Liver (tissue), 8 donors: ENCODE measurements at regions not wholly inside any gene's neighbourhood (a gene's known extent, or its start where the extent isn't known, plus 50 kb on each side); places are given as distances from the start of the nearest gene placed in this dataset.

Experiments used
- DNase-seq: peaks from one replicate; pipeline ENCODE4 v3.0.0-alpha.2; 2017; ENCODE audit warnings: low spot score
- H3K27ac ChIP-seq, 2 donors: one replicate each; pipeline ENCODE4 v1.7.0; 2013; ENCODE audit warnings: inconsistent platforms in 2 of 2, low read length in 2 of 2, control low read depth in 1 of 2, low read depth in 1 of 2, mild to moderate bottlenecking in 1 of 2
- H3K27me3 ChIP-seq, 4 donors: one replicate each; pipeline versions ENCODE4 v1.6.1 to v1.7.0; 2013; ENCODE audit warnings: low read length in 3 of 4, inconsistent platforms in 1 of 4, mild to moderate bottlenecking in 1 of 4, moderate library complexity in 1 of 4; ENCODE audit not compliant: control insufficient read depth in 4 of 4, insufficient read depth in 4 of 4
- H3K36me3 ChIP-seq, 4 donors: one replicate each; pipeline versions ENCODE4 v1.6.1 to v1.7.0; 2013; ENCODE audit warnings: low read length in 3 of 4, mild to moderate bottlenecking in 3 of 4, low read depth in 1 of 4, moderate library complexity in 1 of 4; ENCODE audit not compliant: control insufficient read depth in 4 of 4, insufficient read depth in 3 of 4
- H3K4me1 ChIP-seq, 4 donors: one replicate each; pipeline versions ENCODE4 v1.6.1 to v1.7.0; 2013; ENCODE audit warnings: low read length in 3 of 4, mild to moderate bottlenecking in 3 of 4, moderate library complexity in 1 of 4; ENCODE audit not compliant: control insufficient read depth in 4 of 4, insufficient read depth in 4 of 4
- H3K4me3 ChIP-seq, 3 donors: one replicate each; pipeline versions ENCODE4 v1.6.1 to v1.7.0; 2013; ENCODE audit warnings: low read length in 3 of 3, control low read depth in 1 of 3, low read depth in 1 of 3, mild to moderate bottlenecking in 1 of 3
- H3K9ac ChIP-seq, 2 donors: one replicate each; pipeline ENCODE4 v1.7.0; 2013; ENCODE audit warnings: low read length in 2 of 2, mild to moderate bottlenecking in 2 of 2, moderate library complexity in 2 of 2, control low read depth in 1 of 2, low read depth in 1 of 2
- H3K9me3 ChIP-seq, 4 donors: one replicate each; pipeline versions ENCODE4 v1.6.1 to v1.7.0; 2013; ENCODE audit warnings: low read length in 3 of 4; ENCODE audit not compliant: control insufficient read depth in 4 of 4
- ATF3 ChIP-seq: IDR thresholded peaks from 2 replicates; pipeline ENCODE4 v1.6.1; 2016; ENCODE audit warnings: antibody characterized with exemption
- EGR1 ChIP-seq, 2 donors: IDR thresholded peaks; 2 replicates each; pipeline ENCODE4 v1.6.1; 2016 to 2018; ENCODE audit warnings: antibody characterized with exemption in 2 of 2, low read depth in 2 of 2
- FOXA1 ChIP-seq: IDR thresholded peaks from 2 replicates; pipeline ENCODE4 v1.6.1; 2016; ENCODE audit warnings: antibody characterized with exemption
- FOXA2 ChIP-seq: IDR thresholded peaks from 2 replicates; pipeline ENCODE4 v1.6.1; 2016; ENCODE audit warnings: antibody characterized with exemption
- GABPA ChIP-seq, 2 donors: IDR thresholded peaks in 1 of 2; conservative IDR thresholded peaks in 1 of 2; 2 replicates each; pipeline ENCODE4 v1.6.1; 2016; ENCODE audit warnings: antibody characterized with exemption in 2 of 2, mild to moderate bottlenecking in 1 of 2, moderate library complexity in 1 of 2
- HNF4A ChIP-seq, 2 donors: conservative IDR thresholded peaks; 2 replicates each; pipeline ENCODE4 v1.6.1; 2016; ENCODE audit warnings: antibody characterized with exemption in 2 of 2, mild to moderate bottlenecking in 2 of 2
- HNF4G ChIP-seq: IDR thresholded peaks from 2 replicates; pipeline ENCODE4 v1.6.1; 2016; ENCODE audit warnings: antibody characterized with exemption
- JUND ChIP-seq, 2 donors: IDR thresholded peaks; 2 replicates each; pipeline ENCODE4 v1.6.1; 2016; ENCODE audit warnings: antibody characterized with exemption in 2 of 2
- NR2F2 ChIP-seq: IDR thresholded peaks from 2 replicates; pipeline ENCODE4 v1.6.1; 2016; ENCODE audit warnings: antibody characterized with exemption
- RAD21 ChIP-seq, 2 donors: IDR thresholded peaks; 2 replicates each; pipeline ENCODE4 v1.6.1; 2016; ENCODE audit warnings: antibody characterized with exemption in 2 of 2, mild to moderate bottlenecking in 2 of 2
- RXRA ChIP-seq, 2 donors: IDR thresholded peaks; 2 replicates each; pipeline ENCODE4 v1.6.1; 2017 to 2018; ENCODE audit warnings: antibody characterized with exemption in 2 of 2, mild to moderate bottlenecking in 1 of 2
- SP1 ChIP-seq: IDR thresholded peaks from 2 replicates; pipeline ENCODE4 v1.6.1; 2018; ENCODE audit warnings: antibody characterized with exemption, mild to moderate bottlenecking
- TAF1 ChIP-seq: conservative IDR thresholded peaks from 2 replicates; pipeline ENCODE4 v1.6.1; 2016; ENCODE audit warnings: antibody characterized with exemption, mild to moderate bottlenecking
- YY1 ChIP-seq: IDR thresholded peaks from 2 replicates; pipeline ENCODE4 v1.6.1; 2016; ENCODE audit warnings: antibody characterized with exemption, mild to moderate bottlenecking
- ZBTB33 ChIP-seq: IDR thresholded peaks from 2 replicates; pipeline ENCODE4 v1.6.1; 2016; ENCODE audit warnings: antibody characterized with exemption
- WGBS: extraction: QIAGEN DNeasy Blood & Tissue Kit; methylation state at CpG from one replicate; pipeline ENCODE4 v1.1.7; 2013; 5-methylcytosine and 5-hydroxymethylcytosine counted together
- TF ChIP-seq, protein P1 (sequence below): fragments of 150-350 bp; IDR thresholded peaks from 2 replicates; pipeline ENCODE4 v1.5.1; 2017; ENCODE audit warnings: improper control_type of control experiment, low read depth, low read length; ENCODE audit not compliant: missing input control
- TF ChIP-seq, protein P2 (sequence below): IDR thresholded peaks from 2 replicates; pipeline ENCODE4 v1.6.1; 2016; ENCODE audit warnings: antibody characterized with exemption
- TF ChIP-seq, protein P3 (sequence below): IDR thresholded peaks from 2 replicates; pipeline ENCODE4 v1.6.1; 2016; ENCODE audit warnings: antibody characterized with exemption, mild to moderate bottlenecking
- donor health status: healthy.
- donor health status: healthy.
- donor health status: healthy.
- donor health status: healthy.
- donor health status: healthy.

DNA sequence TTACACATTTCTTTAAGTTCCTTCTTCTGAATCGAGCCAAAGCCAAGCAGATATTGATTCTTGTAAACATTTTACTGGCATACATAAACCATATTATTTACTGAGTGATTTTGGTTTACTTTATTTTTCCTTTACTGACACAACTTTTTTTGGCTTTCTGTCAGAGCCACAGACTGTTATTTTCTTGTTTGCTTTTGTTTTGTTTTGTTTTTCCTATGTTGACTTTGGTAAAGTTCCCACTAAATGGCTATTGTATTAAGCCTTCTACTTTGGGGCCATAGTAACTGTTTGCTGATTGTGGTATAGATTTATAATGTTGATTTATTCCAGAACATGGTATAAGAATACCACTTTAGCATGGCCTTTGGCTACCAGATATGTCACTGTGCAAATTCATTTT is 419.4 kb downstream of the DCDC2C start:
- H3K9ac ChIP-seq = no peak overlapping the region
- 36% methylated on average over 1 of the region's 1 CpG for WGBS
- no peaks in the 10 kb centered on the region for H3K4me1 ChIP-seq
- no peak overlapping the region for H3K4me3 ChIP-seq
- no peaks in the 10 kb centered on the region for H3K9me3 ChIP-seq
- TF ChIP-seq FOXA1 (no peak), ATF3 (no peak)
- H3K36me3 ChIP-seq = no peaks in the 10 kb centered on the region
- no peak overlapping the region for H3K27ac ChIP-seq
- no peaks in the 10 kb centered on the region for H3K27me3 ChIP-seq
- no peak for DNase-seq

DNA sequence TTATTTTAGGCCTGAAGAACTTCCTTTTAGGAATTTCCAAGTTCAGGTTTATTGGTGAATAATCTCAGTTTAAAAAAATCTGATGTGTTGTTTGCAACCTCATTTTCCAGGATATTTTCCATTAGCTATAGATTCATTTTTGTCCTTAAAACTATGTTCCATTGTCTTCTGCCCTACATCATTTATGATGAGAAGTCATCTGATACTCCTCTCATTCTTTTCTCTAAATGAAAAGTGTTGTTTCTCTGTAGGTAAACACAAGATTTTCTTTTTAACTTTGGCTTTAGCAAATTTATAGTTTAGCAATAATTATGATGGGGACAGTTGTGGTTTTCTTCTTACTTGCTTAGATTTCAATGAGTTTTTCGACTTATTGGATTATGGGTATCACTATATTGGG is 427.3 kb downstream of the DCDC2C start:
- Histone ChIP-seq H3K27ac (no peak overlapping the region), H3K36me3 (no peaks in the 10 kb centered on the region), H3K4me1 (no peaks in the 10 kb centered on the region), H3K4me3 (no peak overlapping the region), H3K9me3 (peaks cover 0 to 26% (median 6%) of the 10 kb centered on the region in 4 donors), H3K27me3 (peaks cover 0 to 2% (median 0%) of the 10 kb centered on the region in 4 donors), H3K9ac (no peak overlapping the region)
- WGBS = 55% methylated on average over 1 of the region's 1 CpG
- no peak for TF ChIP-seq SP1
- TF ChIP-seq, protein P1, sequence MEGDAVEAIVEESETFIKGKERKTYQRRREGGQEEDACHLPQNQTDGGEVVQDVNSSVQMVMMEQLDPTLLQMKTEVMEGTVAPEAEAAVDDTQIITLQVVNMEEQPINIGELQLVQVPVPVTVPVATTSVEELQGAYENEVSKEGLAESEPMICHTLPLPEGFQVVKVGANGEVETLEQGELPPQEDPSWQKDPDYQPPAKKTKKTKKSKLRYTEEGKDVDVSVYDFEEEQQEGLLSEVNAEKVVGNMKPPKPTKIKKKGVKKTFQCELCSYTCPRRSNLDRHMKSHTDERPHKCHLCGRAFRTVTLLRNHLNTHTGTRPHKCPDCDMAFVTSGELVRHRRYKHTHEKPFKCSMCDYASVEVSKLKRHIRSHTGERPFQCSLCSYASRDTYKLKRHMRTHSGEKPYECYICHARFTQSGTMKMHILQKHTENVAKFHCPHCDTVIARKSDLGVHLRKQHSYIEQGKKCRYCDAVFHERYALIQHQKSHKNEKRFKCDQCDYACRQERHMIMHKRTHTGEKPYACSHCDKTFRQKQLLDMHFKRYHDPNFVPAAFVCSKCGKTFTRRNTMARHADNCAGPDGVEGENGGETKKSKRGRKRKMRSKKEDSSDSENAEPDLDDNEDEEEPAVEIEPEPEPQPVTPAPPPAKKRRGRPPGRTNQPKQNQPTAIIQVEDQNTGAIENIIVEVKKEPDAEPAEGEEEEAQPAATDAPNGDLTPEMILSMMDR = no peak
- no peak for TF ChIP-seq FOXA2
- TF ChIP-seq HNF4G = no peak
- no peak for TF ChIP-seq FOXA1
- no peak for TF ChIP-seq JUND (IDR thresholded peaks at IDR 0.05)
- no peak for TF ChIP-seq GABPA (IDR thresholded peaks at IDR 0.05 in 1 of 2, conservative IDR thresholded peaks at IDR 0.05 in 1 of 2)
- TF ChIP-seq ZBTB33 = no peak
- TF ChIP-seq, protein P2, sequence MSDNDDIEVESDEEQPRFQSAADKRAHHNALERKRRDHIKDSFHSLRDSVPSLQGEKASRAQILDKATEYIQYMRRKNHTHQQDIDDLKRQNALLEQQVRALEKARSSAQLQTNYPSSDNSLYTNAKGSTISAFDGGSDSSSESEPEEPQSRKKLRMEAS = no peak
- TF ChIP-seq RXRA (IDR thresholded peaks at IDR 0.05) = no peak
- no peak for TF ChIP-seq HNF4A (conservative IDR thresholded peaks at IDR 0.05)
- TF ChIP-seq, protein P3, sequence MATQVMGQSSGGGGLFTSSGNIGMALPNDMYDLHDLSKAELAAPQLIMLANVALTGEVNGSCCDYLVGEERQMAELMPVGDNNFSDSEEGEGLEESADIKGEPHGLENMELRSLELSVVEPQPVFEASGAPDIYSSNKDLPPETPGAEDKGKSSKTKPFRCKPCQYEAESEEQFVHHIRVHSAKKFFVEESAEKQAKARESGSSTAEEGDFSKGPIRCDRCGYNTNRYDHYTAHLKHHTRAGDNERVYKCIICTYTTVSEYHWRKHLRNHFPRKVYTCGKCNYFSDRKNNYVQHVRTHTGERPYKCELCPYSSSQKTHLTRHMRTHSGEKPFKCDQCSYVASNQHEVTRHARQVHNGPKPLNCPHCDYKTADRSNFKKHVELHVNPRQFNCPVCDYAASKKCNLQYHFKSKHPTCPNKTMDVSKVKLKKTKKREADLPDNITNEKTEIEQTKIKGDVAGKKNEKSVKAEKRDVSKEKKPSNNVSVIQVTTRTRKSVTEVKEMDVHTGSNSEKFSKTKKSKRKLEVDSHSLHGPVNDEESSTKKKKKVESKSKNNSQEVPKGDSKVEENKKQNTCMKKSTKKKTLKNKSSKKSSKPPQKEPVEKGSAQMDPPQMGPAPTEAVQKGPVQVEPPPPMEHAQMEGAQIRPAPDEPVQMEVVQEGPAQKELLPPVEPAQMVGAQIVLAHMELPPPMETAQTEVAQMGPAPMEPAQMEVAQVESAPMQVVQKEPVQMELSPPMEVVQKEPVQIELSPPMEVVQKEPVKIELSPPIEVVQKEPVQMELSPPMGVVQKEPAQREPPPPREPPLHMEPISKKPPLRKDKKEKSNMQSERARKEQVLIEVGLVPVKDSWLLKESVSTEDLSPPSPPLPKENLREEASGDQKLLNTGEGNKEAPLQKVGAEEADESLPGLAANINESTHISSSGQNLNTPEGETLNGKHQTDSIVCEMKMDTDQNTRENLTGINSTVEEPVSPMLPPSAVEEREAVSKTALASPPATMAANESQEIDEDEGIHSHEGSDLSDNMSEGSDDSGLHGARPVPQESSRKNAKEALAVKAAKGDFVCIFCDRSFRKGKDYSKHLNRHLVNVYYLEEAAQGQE = no peak
- TF ChIP-seq YY1 = no peak
- no peak for TF ChIP-seq ATF3
- no peak for TF ChIP-seq EGR1 (IDR thresholded peaks at IDR 0.05; ENCODE audit: low read depth in 2 of 2)
- TF ChIP-seq RAD21 (IDR thresholded peaks at IDR 0.05) = no peak
- no peak for TF ChIP-seq TAF1
- no peak for TF ChIP-seq NR2F2
- DNase-seq = no peak
